GM18858 (cell line): ENCODE measurements at regions not wholly inside any gene's neighbourhood (a gene's known extent, or its start where the extent isn't known, plus 50 kb on each side); places are given as distances from the start of the nearest gene placed in this dataset.

Experiments used
- ATAC-seq: cut with Tn5 transposase; IDR thresholded peaks from one replicate; pipeline ENCODE4 v1.9.1; 2021; ENCODE audit not compliant: unreplicated experiment

DNA sequence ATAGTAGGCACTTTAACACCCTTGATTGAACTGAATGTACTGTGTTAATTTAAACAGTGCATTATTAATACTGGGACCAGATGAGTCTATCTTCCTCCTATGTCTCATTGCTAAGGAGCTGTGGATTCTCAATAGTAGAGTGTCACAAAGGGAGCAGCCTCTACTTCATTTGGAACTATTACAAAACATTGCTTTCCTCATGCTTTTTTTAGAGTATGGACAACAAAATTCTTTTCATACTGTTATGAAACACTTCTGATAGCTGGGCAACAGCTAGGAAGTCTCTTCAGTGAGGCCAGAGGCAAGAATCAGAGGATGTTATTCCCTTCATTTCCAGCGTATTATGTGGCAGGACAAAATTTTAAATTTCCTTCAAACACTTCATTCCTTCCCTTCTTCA is 160.8 kb downstream of the FBXO8 start:
- no peak for ATAC-seq

DNA sequence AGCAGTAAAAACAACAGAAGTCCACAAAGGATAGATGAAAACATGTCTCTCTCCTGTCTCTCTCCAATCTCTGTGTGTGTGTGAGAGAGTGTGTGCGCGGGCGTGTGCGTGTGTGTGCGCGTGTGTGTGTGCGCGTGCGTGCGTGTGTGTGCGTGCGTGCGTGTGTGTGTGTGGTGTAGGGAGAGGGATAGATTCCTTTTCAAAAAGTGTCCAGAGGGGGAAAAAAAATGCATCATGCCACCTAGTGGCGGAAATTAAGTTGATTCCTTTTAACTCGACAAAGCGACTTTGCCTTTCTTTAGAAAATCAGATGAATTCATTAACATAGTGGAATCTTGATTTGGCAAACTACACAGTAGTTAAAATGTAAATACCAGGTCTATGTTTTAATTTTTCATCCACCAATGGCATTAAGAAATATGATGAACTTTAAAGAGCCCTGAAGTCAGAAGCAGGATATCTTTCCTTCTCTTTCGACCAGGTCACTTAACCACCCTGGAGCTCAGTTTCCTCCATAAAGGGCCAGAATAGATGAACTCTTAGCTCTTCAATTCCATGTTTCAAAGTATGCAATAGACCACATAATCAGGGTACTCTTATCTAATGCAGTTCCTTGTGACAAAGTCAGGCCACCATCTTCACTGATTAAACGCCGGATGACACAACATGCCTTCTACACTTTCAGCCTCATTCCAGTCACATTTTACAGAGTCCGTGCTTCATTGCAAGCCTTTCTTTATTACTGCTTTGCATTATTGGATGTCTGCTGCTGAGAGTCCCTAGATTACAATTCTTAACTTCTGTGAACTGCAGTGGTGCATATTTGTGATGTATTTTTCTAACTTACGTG is 162.8 kb downstream of the FBXO8 start:
- no peak for ATAC-seq

DNA sequence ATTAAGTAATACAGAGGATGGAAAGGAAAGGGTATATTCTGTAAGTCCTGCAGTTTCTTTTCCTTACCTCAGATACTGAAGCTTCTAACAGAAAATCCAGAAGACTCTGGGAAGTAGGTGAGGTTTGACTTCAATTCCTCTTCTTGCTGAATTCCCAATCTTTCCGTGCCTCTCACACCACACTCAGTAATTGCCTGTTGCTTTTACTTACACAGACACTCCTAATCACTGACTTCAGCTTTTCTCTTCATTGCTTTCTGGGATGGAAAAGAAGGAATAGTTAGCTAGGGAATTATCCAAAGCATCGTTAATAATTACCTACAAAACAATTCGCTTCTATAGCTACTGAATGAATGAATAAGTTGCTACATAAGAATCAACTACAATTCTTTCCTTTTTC is 163.6 kb downstream of the FBXO8 start:
- ATAC-seq = no peak

DNA sequence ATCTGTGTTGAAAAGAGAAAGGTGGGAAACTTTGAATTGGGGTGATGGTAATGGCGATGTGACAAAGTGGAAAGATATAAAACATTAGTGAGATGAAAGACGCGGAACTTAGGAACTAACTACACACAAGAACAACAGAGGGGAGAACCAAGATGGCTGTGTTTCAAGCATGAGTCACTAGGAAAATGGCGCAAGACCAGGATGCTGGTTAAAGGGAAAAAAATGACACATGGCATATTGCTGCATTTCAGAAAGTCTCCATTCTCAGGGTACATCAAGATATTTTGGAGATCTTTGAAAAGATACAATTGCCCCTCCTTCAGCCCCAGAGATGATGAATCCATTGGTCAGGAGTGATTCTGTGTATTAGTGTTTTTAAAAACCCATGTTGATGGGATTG is 164.4 kb downstream of the FBXO8 start:
- no peak for ATAC-seq

DNA sequence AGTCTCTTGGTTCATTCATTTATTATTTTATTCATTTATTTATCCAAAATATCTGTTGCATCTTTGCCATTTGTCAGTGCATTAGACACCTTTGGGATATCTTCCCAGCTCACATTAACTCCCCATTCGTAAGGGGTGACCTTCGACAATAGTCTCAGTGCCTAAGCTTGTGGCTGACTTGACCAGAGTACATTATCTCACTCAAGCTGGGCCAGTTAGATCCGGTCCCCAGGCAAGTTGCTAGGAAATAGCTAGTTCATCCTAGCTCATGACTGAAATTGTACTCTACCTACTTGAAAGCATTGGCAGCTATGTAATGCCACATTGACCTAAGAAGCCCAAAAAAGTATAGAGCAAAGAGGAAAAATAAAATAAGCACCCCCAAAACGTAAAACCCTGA is 165.3 kb downstream of the FBXO8 start:
- ATAC-seq = no peak

DNA sequence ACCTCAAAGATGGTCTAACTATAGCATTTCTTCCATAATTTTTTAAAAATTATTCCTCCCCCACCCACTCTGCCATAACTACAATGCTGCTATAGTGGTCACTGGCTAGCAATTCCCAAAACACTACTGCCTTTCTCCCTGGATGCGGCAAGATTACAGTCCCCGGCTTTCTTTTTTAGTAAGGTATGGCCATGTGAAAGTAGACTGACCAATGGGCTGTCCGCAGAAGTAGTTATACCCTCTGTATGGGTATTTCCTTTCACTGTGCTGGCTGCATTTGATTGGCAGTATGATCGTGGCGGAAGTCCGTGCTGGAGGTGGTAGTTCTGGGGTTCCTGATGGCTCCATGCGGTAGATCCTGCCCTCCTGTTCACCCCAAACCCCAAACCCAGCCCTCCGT is 166.0 kb downstream of the FBXO8 start:
- ATAC-seq = no peak

DNA sequence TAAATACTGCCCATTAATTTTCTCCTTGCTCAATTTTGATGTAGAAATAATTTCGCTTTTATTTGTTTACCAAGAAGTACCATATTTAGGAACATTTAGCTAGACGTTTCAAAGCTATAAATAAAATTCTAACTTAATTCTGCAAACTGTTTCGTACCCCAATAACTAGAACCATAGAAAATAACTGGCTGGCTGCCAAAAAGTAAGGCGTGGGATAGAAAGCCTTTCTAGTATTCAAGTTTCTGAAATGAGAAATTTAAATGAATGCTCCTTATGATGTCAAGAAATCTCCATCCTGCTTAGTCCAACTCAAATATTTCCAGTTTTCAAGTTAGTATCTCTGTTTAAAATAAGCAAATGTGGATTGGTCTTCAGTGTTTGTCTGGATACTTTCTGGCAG is 167.4 kb downstream of the FBXO8 start:
- no peak for ATAC-seq

DNA sequence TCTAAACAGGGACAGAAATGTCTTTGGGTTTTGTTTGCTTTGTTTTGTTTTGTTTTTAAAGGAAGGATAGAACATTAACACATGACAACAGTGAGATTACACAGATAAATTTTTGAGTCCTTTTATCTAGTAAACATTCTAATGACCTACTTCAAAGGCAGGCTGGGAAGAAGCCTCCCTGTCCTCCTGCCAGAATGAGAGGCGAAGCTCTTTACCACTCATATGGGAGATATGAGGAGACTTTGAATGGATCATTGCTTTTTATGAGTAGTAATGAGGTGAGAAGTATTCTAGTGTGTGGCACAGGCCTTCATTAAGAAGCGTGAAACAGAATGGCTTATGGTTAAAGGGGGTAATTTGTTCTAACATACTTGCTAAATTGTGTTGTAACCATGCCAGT is 172.0 kb downstream of the FBXO8 start:
- ATAC-seq = no peak

DNA sequence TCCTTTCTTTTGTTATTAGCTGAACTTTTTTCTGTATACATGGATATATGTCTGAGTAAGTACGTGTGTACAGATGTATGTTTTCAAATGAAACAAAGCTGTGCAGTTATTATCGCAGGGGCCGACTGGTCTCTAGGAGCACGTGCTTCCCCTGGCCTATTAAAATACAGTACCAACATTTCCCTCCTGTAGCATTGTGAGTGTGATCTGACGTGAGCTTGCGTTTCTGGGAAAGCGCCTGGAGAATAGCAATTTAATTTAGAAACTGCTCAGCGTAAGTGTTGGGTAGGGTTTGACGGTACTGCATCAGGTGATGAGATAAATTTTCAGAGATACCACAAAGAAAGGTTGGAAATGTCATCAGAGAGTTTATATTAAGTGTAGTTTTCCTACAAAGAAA is 173.3 kb downstream of the FBXO8 start:
- no peak for ATAC-seq

DNA sequence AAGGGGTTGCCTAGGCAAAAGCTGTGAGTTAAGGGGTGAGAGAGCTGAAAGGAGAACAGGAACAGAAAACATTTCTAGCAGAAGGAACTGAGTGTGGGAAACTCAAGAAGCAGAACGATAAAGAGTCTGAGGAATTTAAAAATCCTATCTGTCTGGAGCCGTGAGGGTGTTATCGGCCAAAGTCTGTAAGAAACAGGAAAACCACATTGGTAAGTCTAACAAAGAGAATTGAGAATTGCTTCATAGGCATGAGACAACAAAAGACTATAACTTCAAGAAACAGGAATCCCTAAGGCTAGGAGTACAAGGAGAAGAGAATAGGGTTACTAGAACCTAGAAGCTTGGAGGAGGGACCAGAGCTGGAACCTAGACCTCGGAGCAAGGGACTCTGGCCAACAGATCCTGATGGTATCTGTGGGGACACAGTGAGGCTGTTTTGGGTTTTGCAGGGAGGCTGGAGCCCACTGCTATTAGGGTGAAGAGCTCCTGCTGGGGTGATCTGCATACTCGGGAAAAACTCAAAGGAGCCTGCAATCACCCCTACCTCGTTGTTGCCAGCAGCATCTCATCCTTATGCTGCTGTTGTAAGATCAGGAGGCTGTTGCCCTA is 175.6 kb downstream of the FBXO8 start:
- no peak for ATAC-seq

DNA sequence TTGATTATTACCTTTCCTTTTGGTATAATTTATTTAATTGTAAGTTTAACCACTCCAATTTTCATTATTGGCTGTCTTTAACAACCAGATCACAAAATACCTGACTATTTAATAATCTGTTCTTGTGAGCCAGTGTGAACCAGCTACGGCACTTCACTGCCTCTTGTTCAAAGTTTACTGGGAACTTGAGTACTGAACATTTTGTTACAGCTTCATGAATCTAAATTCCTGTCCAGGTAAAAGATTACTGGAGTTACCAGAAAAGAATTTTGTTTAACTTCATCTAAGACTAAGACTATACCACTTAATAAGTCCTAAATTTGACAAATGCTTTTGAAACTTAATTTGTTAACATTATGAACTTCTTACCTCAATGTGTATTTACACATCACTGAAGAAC is 178.3 kb downstream of the FBXO8 start:
- ATAC-seq = no peak

DNA sequence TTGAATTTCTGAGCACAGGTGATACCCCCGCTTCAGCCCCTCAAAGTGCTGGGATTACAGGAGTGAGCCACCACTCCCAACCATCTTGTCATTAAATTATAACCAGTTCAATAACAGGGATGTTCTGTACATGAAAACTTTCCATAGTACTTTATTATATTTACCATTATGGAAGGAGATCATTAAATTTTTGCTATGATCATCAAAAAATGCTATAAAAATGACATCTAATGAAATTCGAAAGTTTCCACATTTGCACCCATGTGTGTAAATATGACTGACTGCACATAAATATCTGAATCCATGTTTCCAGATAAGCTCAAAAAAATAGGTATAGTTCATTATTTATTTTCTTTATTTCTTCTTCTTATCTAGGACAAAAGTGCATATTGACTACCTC is 182.6 kb downstream of the FBXO8 start:
- no peak for ATAC-seq

DNA sequence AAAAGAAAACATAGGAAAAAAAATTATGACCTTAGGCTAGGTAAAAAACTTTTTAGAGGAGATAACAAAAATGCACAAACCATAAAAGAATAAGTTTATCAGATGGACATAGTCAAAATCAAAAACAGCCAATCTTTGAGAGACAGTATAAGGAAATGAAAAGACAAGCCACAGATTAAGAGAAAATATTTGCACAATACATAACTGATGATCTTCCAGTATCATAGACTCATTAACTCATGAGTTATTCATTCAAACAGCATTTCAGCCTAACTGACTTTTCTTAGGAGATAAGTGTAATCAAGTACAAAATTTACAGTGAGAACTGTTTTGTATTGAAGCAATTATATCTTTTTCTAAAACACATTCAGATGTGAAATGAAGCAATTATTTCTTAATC is 183.8 kb downstream of the FBXO8 start:
- ATAC-seq = no peak

DNA sequence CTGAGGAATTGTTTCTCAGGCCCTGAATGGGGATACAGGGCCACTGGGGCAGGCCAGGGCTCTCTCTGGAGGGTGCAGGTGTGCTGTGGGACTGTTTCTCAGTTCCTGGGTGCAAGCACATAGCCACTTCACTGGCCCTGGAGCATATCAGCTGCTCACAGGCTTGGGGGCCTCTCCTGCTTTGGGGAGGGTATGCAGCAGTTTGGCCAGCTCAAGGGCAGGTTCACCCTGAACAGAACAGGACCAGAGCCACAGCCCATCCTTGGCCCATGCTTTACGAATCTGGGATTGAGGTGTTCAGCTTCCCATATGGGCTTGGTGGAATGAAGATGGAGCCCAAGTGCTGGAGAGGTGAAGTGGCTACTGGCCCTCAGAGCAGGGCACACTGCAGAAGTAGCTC is 186.5 kb downstream of the FBXO8 start:
- no peak for ATAC-seq

DNA sequence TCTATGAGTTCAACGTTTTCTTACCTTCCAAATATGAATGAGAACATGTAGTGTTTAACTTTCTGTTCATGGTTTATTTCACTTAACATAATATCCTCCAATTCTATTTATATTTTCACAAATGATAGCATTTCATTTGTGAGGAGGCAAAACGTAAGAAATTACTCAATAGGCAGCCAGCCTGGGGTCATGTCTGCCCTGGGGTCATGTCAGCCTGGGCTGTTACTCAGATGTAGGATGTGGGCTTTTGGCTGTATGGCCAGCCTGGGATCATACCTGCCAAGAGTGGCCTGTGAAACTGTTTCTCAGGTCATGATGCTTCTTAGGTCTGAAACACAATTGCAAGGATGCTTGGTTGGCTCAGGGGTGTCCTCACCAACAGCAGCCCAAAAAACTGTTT is 187.0 kb downstream of the FBXO8 start:
- no peak for ATAC-seq

DNA sequence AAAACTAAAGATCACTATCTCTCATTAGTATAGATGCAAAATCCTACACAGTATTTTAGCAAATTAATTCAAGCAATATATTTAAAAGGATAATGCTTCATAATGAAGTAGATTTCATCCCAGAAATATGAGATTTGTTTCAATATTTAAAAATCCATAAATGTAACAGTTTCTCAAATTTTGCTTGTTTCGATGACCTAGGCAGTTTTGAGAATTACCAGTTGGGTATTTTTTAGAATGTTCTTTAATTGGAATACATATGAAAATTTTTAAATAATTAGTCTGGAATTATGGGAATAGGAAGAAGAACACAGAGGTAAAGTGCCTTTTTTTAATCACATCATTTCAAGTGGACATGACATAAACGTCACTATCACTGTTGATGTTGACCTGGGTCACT is 192.3 kb downstream of the FBXO8 start:
- ATAC-seq = no peak

DNA sequence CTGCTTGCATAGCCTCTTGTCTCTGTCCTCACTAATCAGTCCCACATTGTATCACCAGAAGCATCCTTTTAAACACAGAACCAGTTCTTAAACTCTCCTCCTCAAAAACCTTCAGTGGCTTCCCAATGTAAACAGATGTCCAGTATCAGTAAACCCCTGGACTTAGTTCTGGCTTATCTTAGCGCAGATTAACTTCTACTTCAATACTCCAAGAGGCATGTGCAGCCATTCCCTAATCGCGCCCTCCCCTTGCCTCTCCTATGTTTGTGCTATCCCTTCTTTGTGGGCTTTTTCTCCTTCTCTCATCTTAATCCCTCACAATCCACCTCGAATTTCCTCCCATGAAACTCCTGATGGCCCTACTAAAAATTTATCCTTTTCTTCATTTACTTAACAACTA is 193.8 kb downstream of the FBXO8 start:
- ATAC-seq = no peak

DNA sequence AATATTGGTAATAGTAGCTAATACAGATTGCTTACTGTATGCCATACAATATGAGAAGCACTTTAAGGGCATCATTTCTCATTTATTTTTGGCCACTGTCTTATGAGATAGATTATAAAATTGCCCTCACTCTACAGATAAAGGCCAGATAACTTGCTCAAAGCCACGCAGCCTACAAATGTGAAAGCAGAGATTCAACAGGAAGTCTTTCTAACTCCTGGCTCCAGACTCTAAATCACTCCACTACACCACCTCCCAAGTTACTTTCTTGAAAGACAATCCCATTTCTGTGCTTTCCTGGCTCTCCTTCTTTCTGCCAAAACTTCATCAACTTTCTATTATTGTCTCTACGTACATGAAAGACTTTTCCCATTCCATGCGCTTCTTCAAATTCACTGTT is 194.7 kb downstream of the FBXO8 start:
- no peak for ATAC-seq

DNA sequence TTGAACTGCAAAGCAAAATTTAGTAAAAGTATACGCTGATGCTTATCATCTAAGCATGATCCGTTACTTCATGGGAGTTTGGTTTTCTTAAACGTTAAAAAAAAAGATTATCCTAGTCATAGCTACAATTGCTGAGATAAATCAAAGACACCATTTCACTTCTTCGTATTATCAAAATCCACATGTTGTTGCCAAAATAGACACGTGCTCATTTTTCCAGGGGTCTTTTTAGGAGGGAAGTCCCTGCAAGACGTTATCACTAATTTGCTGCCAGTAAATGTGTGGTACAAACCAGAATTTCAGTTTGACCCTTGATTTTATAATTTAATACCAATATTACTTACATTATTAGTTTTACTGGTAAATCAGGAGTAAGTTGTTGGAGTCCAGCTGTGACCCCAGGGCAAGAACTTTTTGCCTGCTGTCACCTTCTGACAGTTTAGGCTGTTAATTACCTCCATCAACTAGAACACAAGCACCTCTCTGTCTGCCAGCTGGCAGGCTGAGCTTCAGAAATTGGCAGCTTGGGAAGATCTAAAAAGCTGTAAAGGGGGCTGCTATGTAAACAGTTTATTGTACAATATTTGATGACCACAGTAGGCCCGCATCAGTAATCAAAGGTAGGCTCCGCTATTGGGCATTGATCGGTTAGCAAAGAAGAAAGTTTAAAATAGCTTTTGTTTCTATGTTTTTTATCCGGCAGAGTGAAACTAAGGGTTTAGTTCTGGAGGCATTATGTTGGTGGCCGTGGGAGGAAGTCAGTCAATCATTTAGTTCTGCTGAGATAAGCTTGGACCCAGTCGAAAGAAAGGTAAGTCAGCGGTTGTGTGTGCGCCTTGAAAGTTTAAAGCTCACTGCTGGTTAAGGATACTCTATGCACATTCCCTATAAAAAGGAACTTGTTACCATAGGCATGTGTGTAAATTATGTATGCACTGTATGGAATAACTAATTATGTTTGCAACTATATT is 196.4 kb downstream of the FBXO8 start:
- no peak for ATAC-seq

DNA sequence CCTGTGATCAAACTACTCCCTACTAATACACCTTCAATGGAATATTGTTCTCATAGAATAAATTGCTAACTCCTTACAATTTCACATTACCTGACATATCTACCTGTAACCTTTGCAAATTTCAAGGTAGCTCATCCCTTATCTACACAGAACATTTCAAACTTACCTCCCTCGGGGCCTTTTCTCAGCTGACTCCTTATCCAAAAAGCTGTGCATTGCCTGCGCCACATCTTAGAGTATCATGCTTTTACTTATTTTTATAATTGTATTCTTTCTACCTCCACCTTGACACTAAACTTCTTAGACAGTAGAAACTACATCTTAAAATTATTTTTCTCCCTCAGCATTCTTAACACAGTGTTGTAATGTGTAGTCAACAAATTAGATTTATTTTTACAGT is 198.5 kb downstream of the FBXO8 start:
- no peak for ATAC-seq

DNA sequence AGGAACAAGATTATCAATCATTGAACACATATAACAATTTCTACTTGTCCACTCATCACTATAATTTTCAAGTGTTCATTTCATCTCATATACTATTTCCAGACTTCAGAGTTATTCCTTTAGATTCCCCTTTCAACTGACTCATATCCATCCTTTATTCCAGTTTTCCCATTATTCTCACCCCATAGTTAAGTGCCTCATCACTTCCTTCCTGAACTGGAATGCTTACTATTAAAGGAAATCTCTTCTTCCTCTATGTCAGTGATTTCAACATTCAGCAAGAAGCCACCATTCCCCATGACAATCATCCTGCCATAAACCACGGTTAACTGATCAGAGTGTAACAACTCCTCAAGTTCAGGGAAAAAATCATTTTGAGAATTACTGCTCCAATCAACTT is 198.9 kb downstream of the FBXO8 start:
- no peak for ATAC-seq

DNA sequence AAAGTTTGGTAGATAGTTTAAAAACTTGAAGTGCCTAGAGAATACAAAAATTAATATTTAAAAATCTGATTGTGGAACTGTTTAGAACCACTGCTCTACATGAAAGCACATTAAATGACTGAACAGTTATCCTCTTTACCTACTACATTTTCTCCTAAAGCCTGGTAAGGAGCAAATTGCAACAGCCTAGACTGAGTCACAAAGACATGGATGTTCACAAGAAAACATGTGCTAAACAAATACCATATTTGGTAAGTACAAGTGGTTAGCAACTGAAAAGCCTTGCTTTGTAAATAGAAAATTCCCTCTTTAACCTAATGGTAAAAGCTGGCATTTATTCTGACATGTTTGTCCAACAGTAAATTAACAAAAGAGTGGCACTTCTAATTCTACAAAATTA is 203.1 kb downstream of the FBXO8 start:
- no peak for ATAC-seq
